Gastroesophageal sphincter (tissue), 4 donors: ENCODE measurements at regions not wholly inside any gene's neighbourhood (a gene's known extent, or its start where the extent isn't known, plus 50 kb on each side); places are given as distances from the start of the nearest gene placed in this dataset.

Experiments
- ATAC-seq: fragments of 150-250 bp; one replicate; pipeline ENCODE4 v1.9.1; 2016; ENCODE audit warnings: mild to moderate bottlenecking, moderate library complexity
- H3K27ac ChIP-seq, 4 donors: fragments of 200-600 bp; sonication (generic) in 3 of 4; 1 replicate in 3 of 4; 2 replicates in 1 of 4; pipeline ENCODE4 v1.5.1; 2016 to 2019
- H3K27me3 ChIP-seq: fragments of 200-600 bp; sonication (generic); one replicate; pipeline ENCODE4 v1.5.1; 2019
- H3K36me3 ChIP-seq, 2 donors: fragments of 200-600 bp; sonication (generic); one replicate each; pipeline ENCODE4 v1.5.1; 2019; ENCODE audit warnings: control low read depth in 1 of 2
- H3K4me1 ChIP-seq, 3 donors: fragments of 200-600 bp; sonication (generic); 1 replicate in 2 of 3; 2 replicates in 1 of 3; pipeline ENCODE4 v1.5.1; 2016 to 2019; ENCODE audit warnings: control low read depth in 2 of 3
- H3K4me3 ChIP-seq, 2 donors: fragments of 200-600 bp; sonication (generic); one replicate each; pipeline ENCODE4 v1.5.1; 2019; ENCODE audit warnings: mild to moderate bottlenecking in 1 of 2, moderate library complexity in 1 of 2
- H3K9me3 ChIP-seq, 3 donors: fragments of 200-600 bp; sonication (generic); one replicate each; pipeline ENCODE4 v1.5.1; 2017 to 2019; ENCODE audit warnings: control low read depth in 2 of 3
- CTCF ChIP-seq, 4 experiments: fragments of 200-600 bp in 2 of 4; fragments of 450-650 bp in 2 of 4; sonication (generic) in 1 of 4; IDR thresholded peaks; one replicate each; pipeline ENCODE4 v1.5.1; 2017 to 2019; ENCODE audit warnings: antibody characterized with exemption in 4 of 4, mild to moderate bottlenecking in 2 of 4, moderate library complexity in 2 of 4
- EP300 ChIP-seq: sonication (generic); formaldehyde crosslinking; IDR thresholded peaks from one replicate; pipeline ENCODE4 v1.6.1; 2017; ENCODE audit warnings: antibody characterized with exemption, mild to moderate bottlenecking
- POLR2A ChIP-seq, 2 donors: fragments of 450-650 bp; IDR thresholded peaks; one replicate each; pipeline ENCODE4 v1.6.1; 2017; ENCODE audit warnings: antibody characterized with exemption in 2 of 2, mild to moderate bottlenecking in 2 of 2, moderate library complexity in 1 of 2
- POLR2AphosphoS5 ChIP-seq: sonication (generic); formaldehyde crosslinking; IDR thresholded peaks from one replicate; pipeline ENCODE4 v1.6.1; 2017; ENCODE audit warnings: antibody characterized with exemption
- WGBS, 2 donors: methylation state at CpG; one replicate each; pipeline ENCODE4 v1.1.5; 2018; ENCODE audit warnings: low coverage in 1 of 2; 5-methylcytosine and 5-hydroxymethylcytosine counted together

GRCh38 chr1:55751776-55752175 is 536.6 kb upstream of the USP24 start:
- Histone ChIP-seq H3K27ac (no peak overlapping the region), H3K4me3 (no peak overlapping the region), H3K27me3 (no peaks in the 10 kb centered on the region), H3K36me3 (no peaks in the 10 kb centered on the region), H3K9me3 (peaks cover 0 to 10% (median 0%) of the 10 kb centered on the region in 3 donors), H3K4me1 (no peaks in the 10 kb centered on the region)
- 59 to 75% methylated on average over 2 of the region's 2 CpGs for WGBS, 2 donors
- TF ChIP-seq CTCF (IDR thresholded peaks at IDR 0.05) = no peak
- TF ChIP-seq EP300 = no peak
- no peak for TF ChIP-seq POLR2AphosphoS5
- TF ChIP-seq POLR2A (IDR thresholded peaks at IDR 0.05) = no peak
- ATAC-seq = no peak

GRCh38 chr1:55750628-55750995 is 535.4 kb upstream of the USP24 start:
- TF ChIP-seq POLR2AphosphoS5 (no peak), POLR2A (IDR thresholded peaks at IDR 0.05) (no peak), EP300 (no peak), CTCF (IDR thresholded peaks at IDR 0.05) (no peak)

DNA sequence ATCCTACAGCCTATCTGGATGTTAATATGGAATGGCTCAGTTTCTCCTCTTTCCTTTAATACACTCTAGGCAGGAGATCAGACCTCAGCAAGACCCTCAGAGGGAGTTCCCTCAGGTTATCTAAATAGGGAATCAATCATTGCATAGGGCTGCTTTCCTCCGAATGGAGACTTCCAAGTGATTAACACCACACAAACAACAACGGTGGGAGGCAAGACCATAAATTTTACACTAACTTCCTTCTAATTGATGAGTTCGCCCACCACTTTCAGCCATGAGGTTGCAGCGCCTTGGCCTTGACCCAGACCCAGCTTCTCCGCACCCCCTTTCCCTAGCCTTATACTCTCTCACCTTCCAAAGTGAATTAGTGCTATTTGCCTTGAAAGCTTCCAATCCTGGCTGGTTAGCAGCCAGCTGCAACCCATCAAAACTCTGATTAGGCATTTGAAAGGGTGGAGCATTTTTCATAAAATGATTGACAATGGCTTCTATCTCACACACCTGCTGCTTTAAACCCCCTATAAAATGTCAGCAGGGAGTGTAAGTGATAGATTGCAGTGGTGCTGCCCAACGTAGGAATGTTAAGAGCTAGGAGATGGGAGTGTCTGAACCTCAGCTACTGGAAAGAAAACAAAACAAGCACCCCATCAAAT is 534.9 kb upstream of the USP24 start:
- H3K4me3 ChIP-seq = no peak overlapping the region
- peaks cover 0 to 7% (median 0%) of the 10 kb centered on the region in 3 donors for H3K9me3 ChIP-seq
- H3K4me1 ChIP-seq = no peaks in the 10 kb centered on the region
- H3K27me3 ChIP-seq = no peaks in the 10 kb centered on the region
- H3K27ac ChIP-seq = no peak overlapping the region
- 81 to 83% methylated on average over 4 to 6 of the region's 6 CpGs for WGBS, 2 donors
- no peaks in the 10 kb centered on the region for H3K36me3 ChIP-seq
- ATAC-seq = no peak
- no peak for TF ChIP-seq POLR2AphosphoS5
- TF ChIP-seq EP300 = no peak
- TF ChIP-seq CTCF (IDR thresholded peaks at IDR 0.05) = no peak
- no peak for TF ChIP-seq POLR2A (IDR thresholded peaks at IDR 0.05)

More at GRCh38 chr1:55750628-55750995, 535.4 kb upstream of the USP24 start:
- Histone ChIP-seq H3K4me1 (no peaks in the 10 kb centered on the region), H3K9me3 (peaks cover 0 to 7% (median 0%) of the 10 kb centered on the region in 3 donors), H3K4me3 (no peak overlapping the region), H3K36me3 (no peaks in the 10 kb centered on the region), H3K27me3 (no peaks in the 10 kb centered on the region), H3K27ac (no peak overlapping the region)
- WGBS, 2 donors = 78% methylated on average over 1 of the region's 1 CpG; no CpG with 5 or more reads in 1 of the 2 donors
- no peak for ATAC-seq

DNA sequence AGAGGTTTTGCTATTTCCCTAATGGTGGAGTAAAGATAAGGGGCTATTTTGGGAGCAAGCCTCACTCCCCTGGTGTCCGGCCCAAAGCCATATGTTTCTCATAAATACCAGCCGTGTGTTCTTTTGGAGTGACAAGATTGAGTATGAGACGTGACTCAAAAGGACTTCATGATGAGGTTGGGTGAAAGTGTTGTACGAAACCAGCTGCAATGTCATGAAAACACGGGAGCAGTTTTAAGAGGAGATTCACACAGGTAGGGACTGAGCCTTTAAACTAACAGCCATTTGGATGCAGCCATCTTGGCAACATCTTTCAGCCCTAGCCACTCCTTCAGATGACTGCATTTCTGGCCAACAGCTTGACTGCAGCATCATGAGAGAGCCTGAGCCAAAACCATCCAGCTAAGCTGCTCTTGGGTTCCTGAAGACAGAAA is 532.3 kb upstream of the USP24 start:
- Histone ChIP-seq H3K27ac (no peak overlapping the region), H3K4me3 (no peak overlapping the region), H3K4me1 (no peaks in the 10 kb centered on the region), H3K27me3 (no peaks in the 10 kb centered on the region), H3K9me3 (peaks cover 0 to 7% (median 0%) of the 10 kb centered on the region in 3 donors), H3K36me3 (no peaks in the 10 kb centered on the region)
- TF ChIP-seq CTCF (IDR thresholded peaks at IDR 0.05) (no peak), POLR2AphosphoS5 (no peak), POLR2A (IDR thresholded peaks at IDR 0.05) (no peak), EP300 (no peak)
- 36 to 70% methylated on average over 3 to 5 of the region's 5 CpGs for WGBS, 2 donors
- no peak for ATAC-seq

- no peak for TF ChIP-seq POLR2AphosphoS5
- no peak for TF ChIP-seq CTCF (IDR thresholded peaks at IDR 0.05)
- TF ChIP-seq POLR2A (IDR thresholded peaks at IDR 0.05) = no peak
- no peak for TF ChIP-seq EP300
- Histone ChIP-seq H3K27me3 (no peaks in the 10 kb centered on the region), H3K4me3 (no peak overlapping the region), H3K36me3 (no peaks in the 10 kb centered on the region), H3K27ac (no peak overlapping the region), H3K9me3 (peaks cover 0 to 7% (median 0%) of the 10 kb centered on the region in 3 donors), H3K4me1 (no peaks in the 10 kb centered on the region)
- no peak for ATAC-seq
Observed at GRCh38 chr1:55746710-55747109, 531.5 kb upstream of the USP24 start.
